HG03558 (cell line): ENCODE measurements at regions not wholly inside any gene's neighbourhood (a gene's known extent, or its start where the extent isn't known, plus 50 kb on each side); places are given as distances from the start of the nearest gene placed in this dataset.

Source experiments
- ATAC-seq: cut with Tn5 transposase; IDR thresholded peaks from one replicate; pipeline ENCODE4 v1.9.1; 2021; ENCODE audit warnings: moderate number of reproducible peaks; ENCODE audit not compliant: unreplicated experiment; ENCODE audit errors: extremely low read depth

DNA sequence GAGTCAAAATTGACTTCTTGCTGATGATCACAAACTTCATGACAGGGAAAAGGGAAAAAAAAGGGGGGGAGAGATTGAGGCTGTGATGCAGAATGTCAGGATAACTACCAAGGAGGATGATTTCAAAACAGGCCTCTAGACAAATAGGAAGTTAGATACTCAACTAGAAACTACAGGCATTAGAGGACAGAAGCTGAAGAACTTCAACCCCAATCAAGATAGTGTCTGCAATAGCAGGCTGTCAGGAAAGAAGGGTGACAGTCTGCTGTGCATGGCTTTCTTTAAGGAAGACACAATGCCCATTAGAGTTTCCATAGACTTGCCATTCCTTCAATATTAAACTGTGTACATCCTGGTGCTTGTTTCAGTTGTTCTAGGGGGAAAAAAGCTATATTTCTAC is 257.2 kb downstream of the TTLL7 start:
- ATAC-seq: no peak

DNA sequence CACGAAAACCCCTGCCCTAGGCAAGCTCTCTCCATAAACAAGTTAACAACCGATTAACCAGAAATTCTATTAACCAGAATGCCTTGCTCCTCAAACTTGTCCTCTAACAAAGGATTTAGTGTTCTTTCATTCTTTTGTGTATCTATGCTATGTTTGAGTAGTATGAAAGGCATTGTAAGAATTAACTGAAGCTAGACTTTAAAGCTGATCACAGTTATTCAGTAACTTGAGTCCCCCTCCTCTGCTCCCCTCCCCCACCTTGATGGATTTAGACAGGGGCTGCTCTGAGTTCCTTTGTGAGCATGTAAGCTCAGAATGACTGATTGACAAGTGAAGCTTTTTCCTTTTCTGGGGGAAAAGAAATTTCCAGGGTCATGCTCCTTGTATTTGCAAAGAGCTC is 257.6 kb downstream of the TTLL7 start:
- ATAC-seq: no peak

DNA sequence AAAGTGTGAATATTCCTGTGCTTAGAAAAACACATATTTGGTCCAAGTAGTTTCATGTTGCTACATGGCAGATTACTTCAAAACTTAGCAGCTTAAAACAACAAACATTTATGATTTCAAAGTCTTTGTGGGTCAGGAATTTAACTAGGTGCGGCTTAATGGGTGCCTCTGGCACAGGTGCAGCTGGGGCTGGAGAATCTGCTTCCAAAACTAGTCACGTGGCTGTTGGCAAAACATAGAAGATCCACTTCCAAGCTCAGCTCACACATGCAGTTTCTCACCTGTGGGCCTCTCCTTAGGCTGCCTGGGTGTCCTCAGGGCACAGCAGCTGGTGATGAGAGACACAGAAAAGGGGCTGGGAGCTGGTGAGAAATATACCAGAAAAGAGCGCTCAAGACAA is 263.4 kb downstream of the TTLL7 start:
- no peak for ATAC-seq

DNA sequence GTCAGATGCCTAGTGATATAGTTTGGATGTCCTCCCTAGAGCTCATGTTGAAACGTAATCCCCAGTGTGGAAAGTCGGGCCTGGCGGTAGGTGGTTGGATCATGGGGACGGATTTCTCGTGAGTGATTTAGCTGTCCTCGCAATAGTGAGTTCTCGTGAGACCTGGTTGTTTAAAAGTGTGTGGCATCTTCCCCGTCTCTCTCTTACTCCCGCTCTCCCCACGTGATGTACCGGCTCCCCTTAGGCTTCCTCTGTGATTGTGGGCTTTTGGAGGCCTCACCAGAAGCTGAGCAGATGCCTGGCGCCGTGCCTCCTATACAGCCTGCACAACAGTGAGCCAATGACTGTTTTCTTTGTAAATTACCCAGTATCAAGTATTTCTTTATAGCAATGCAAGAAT is 264.5 kb downstream of the TTLL7 start:
- no peak for ATAC-seq

DNA sequence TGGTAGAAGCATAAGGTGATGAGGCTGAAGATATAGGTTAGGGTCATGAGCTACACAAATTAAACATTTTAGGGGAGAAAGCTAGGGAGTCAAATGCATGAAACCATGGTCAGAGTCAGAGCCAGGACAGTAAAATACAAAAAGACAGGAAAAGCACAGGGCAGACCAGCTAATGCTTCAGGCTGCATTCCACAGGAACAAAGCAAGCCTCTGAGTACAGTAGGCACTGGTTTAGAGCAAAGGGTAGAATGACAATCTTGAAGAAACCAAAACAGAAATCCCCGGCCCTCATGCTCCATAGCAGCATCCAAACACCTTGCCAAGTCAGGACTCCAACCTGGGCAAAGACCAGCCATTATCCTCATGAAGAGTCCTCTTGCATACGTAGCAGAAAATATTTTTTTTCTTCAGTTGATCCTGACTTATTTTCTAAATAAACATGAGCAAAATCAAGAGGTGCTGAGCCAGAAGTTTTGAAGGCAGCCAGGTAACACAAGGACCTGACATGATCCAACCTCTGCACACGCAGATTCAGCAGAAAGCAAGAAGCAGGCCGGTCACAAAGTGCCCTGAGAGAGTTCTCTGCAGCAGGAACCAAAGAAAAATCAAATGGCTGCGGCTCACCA is 273.1 kb downstream of the TTLL7 start:
- ATAC-seq: no peak

DNA sequence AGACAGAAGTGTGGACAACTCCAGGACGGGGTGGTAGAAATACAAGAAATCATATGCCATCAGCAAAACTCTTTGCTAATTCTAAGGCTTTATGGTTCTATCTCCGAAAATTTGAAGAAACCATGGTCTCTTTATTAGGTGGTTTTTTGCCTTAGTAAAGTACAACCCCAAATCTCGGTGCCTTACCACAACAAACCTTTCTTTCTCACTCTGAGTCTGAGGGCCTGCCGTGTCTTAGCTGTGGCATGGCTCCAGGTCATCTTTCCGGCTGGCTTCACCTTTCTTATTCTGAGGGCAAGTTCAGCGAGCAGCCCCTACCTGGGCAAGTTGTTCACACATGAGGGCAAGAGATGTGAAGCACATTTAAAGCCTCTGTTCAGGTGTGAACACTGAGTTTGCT is 280.6 kb downstream of the TTLL7 start:
- ATAC-seq: no peak

DNA sequence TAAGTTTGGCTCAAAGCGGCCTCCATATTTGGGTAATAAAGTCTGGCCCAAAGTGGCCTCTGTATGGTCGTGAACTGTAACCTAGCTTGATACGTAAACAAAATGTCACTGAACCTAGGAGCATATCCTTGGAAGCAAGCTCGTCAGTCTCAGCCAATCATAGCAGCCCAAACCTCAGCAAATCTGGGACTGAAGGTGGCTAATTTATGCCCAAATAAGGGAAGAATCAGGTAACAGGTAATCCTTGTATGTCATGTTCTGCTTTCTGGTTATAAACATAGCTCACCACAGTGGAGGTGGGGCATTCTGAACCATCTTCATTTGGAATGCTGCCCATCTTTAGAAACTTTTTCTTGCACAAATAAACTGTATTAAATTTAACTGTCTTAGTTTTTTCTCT is 281.1 kb downstream of the TTLL7 start:
- ATAC-seq: no peak

DNA sequence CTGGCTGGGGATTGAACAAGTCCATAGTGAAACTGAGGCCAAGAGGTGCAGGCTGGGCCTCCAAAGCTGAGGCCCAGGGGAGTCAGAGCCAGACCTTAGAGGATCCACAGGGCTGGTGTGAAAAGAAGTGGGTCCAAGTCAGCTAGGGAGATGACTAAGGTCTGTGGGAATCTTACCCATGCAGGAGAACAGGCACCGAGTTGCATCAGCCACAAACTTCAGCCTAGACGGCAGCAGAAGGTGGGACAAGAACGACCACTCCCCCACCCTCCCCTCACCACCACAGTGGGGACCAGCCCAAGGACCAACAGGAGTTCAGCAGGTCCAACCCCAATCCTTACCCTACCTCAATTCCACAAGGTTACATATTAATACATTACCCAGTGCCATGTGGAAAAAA is 282.3 kb downstream of the TTLL7 start:
- no peak for ATAC-seq

DNA sequence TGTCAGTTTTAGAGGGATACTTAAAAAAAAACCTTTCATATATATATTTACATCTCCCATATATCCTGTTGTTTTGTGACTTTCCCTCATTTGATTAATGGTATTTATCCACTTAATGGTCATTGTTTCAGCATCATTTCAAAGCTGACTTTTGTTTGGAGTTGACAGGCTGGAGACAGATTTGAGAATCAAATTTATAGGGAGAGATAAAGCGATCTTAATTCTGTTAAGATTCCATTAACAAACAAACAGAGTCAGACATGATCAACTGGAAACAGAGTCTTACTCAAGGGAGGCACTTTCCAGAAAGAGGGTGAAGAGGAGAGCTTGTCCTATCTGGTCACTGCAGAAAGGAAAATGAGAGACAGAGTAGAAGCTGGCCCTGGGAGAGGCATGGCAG is 283.4 kb downstream of the TTLL7 start:
- no peak for ATAC-seq

DNA sequence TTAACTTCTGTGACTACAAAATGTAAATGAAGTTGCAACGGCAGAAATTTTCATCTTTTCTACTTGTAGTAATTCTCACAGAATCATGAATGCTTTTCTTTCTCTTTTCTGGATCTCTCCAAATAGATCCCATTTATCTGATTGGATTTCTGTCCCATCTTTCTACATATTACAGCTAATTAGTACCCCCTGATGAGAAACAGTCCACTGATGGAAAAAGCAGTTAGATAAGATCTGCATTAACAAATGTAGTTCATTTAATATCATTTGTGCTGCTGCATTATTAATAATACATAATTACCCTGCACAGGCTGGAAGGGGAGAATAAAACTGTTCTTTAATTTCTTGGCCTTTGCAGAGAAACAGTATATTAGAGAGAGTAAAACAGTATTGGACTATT is 289.3 kb downstream of the TTLL7 start:
- ATAC-seq: no peak

DNA sequence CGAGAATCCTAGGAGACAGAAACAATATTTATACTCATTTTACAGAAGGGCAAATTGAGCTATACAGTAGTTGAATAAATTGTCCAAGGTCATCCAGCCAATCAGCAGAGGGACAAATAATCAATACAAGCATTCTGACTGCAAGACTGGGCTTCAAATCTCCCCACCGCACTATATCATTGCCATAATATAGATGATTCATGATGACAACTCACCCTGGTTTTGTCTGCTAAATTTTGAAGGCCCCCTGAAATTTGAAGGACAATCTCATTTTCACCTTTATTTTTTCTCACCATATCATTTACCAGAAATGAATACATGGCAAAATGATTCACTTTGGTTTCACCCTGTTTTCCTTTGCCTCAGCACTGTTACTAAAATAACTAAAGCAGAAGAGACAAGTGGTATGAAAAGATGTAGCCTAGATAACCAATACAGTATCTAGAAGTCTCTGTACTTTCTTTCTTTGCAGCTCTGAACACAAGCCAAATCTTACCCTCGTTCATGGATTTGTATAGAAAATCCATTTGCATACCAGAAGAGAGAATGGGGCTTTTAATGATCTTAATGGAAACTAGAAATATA is 292.5 kb downstream of the TTLL7 start:
- no peak for ATAC-seq

DNA sequence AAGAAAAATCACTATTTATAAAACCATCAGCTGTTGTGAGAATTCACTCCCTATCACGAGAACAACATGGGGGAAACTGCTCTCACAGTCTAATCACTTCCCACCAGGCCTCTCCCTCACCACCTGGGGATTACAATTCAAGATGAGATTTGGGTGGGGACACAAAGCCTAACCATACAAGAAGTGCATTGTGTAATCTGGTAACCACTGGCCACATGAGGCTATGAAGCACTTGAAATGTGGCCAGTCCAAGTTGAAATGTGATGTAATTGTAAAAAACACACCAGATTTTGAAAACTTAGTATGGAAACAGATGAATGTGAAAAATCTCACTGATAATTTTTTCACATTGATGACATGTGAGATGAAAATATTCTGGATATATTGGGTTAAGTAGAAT is 293.8 kb downstream of the TTLL7 start:
- no peak for ATAC-seq

DNA sequence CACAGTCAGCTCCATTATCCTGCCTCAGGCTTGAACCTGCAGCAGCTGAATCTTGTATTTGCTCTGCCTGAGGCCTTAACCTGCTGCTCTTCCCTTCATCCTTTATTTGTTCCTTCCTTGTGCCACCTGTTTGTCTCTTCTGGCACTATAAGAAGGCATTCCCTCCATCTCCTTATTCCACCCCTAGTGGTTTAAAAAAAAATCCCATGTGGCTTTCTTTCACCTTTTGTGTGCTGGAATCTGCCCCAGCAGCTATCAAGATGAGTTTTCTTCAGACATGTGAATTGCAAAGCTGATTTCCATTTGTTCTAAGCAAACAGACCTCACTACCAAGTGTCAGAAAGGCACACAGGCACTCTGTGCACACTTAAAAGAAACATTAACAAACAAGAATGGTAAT is 294.6 kb downstream of the TTLL7 start:
- no peak for ATAC-seq

DNA sequence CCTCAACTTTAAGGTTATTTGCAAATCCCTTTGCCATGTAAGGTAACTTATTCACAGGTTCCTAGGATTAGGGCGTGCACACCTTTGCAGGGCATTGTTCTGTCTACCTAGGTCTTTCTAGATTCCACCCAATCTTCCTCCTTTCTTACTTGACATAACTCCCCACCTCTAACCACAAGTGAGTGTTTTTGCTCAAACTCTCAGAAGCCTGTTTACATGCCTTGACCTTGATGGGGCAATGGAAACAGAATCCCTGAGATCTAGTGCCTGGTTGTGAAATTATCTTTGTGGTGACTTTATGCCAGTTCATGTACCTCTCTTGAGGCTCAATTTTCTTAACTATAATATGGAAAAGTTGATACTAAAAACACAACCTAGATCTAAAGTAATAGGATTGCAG is 296.6 kb downstream of the TTLL7 start:
- no peak for ATAC-seq

DNA sequence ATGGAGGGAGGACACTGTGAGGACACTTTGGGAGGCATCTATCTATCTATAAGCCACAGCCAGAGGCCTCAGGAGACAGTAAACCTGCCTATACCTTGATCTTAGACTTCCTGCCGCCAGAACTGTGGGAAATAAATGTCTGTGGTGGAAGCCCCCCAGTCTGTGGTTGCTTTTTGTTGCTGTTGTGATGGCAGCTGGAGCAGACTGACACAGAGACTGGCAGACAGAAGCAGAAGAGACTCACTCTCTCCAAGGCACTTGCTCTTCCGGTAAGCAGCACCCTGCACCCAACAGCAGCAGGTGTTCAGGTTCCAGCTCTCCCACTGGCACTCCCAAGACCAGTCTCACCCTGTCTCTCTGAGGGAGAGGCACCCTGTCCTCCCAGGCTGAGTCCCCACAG is 297.6 kb downstream of the TTLL7 start:
- no peak for ATAC-seq

DNA sequence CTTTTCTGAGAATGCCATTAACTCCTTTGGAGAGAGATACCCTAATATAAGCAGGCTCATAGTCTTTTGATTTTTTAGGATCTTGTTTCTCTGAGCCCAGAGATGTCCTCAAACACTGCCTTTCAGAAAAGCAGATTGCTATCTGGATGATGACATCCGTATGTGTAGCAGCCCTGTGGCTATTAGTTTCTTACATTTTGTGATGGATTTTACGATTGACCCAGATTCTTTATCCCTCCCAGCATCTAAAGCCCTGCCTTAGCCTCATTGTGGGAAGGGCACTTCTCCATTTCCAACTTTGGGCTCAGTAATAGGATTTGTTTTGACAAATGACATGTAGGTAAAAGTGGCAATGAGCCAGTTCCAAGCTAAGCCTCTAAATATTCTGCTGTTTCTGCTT is 300.3 kb downstream of the TTLL7 start:
- ATAC-seq: no peak

DNA sequence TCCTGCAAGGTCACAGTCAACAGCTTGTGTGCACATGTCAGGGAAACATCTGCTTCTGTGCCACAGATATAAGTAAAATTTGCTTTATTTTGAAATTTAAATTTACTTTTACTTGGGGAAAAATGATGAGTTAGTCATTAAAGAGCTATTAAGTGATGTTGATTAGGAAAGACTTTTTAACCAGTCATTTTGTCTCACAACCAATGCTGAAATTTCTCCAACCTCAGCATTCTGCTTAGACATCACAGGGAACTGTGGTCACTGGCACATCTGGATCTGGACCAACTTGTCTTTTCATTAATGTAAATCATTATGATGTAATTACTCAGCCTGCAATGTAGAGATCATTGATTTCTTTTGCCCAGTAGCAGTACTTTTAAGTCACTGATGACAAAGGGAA is 301.0 kb downstream of the TTLL7 start:
- ATAC-seq: no peak

DNA sequence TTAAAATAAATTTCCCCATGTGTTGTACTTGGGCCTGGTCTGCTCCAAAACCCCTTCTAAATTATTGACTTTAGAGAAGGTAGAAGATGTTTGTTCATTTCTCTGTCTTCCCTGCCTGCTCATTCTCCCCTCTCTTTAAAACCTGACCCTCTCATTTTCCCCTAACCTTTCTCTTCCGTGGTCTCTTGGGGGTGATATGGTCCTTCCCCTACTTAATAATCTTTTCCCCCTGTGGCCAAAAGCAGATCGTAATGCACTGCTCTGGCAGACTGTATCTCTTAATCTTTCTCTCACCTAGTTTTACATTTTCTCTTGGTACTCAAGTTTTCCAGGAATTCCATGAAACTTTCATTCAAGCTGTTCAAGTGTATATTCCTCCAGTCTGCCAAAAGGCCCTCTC is 301.7 kb downstream of the TTLL7 start:
- ATAC-seq: no peak

DNA sequence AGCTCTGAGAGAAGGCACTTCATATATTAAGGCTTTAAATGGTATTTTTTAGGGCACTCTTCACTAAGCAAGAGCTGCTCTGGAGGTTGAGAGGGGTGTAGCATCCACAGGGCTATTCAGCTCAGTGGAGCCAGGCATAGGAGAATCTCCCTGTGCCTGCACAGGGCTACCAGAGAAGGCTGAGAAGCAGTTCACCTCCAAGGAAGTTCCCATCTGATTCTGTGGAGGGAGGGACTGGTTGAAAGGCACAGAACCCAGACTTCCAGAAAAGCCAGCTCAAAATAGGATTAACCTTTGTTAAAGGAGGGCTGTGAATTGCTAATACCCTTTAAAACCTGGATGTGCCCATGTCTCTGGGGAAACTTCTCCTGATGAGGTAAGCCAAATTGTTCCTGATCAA is 304.5 kb downstream of the TTLL7 start:
- no peak for ATAC-seq

DNA sequence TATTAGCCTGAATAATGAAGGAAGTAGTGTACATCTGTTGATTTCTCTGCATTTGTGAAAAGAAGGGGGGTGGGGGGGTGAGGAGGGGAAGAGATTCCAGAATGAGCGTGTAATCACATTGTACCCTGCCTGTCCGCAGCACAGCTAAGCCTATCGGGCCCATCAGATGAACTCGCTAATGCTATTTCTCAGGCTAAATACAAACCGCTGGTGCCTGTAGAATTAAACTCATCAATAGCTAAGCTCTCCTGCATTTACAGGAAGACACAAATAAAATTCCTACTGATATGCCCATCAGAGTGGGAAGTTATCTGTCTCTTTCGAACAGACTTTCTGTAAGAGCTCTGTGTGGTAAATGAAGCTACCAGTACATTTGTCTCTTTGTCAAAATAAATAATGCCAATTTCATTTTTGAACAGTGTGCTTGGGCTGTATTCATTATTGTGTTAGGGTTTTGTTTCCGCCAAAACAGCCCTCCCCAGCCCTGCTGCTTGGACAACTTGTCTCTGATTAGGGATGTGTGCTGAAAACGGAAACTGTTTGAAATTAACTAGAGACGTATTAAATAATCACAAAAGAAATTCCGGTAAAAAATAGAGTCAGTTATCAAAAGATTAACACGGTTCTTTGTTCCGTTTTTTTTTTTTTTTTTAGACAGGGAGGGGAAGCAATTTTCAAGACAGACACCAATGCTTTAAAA is 305.4 kb downstream of the TTLL7 start:
- no peak for ATAC-seq

DNA sequence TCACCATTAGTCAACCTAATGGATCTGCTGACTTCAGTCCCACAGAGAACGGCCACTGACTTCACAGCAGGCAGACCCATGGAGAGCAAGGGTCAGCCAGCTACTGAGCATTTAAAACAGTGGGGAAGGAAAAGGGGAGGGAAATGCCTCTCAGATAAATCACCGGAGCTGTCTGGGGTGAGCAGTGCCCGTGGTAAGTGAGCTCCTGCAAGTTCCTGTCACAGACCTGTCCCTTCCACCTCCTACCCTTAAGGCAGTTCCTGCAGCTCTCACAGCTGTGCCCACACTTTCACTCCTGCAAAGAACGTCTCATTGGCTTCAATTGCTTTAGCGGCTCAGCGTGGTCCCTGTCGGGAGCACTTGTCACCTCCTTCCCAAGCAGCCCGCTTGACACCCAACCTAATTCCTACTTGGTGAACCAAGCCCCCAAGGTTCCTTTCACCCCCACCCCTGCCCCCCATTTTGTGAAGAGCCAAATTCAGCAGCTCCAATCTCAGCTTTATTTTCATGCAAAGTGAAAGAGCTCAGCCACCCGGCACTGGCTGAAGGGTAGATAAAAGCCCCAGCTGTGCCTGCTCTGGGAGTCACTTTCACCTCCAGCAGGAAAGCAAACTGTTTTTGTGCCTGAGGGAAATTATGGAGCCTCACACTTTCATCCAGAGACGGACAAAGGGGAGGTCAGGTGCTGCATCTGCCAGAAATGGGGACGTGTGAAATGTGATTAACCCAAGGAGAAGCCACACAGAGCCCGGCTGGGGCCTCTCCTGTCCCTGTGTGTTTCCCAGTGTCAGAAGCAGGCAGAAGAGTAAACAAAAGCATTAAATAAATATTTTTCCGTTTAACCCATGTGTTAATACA is 306.2 kb downstream of the TTLL7 start:
- ATAC-seq: no peak
